ENCODE measurements at regions not wholly inside any gene's neighbourhood (a gene's known extent, or its start where the extent isn't known, plus 50 kb on each side); places are given as distances from the start of the nearest gene placed in this dataset.

- in situ Hi-C loops (cut with MboI; ENCODE audit: low sequenced_read_pairs) = no loop called here
- Histone ChIP-seq H3K4me1 (peaks cover 7% of the 10 kb centered on the region), H3K4me3 (no peak overlapping the region), H3K9me3 (no peaks in the 10 kb centered on the region), H3K27me3 (ENCODE audit: low read depth) (0 out of 2 replicates have a peak, but pooled peaks cover 3% of the 10 kb centered on the region), H3K36me3 (replicated peaks) (no peaks in the 10 kb centered on the region)
- no peak for DNase-seq (ENCODE audit: low spot score in 2 of 2)
Measured at GRCh38 chr9:14529629-14530028, 163.6 kb downstream of the ZDHHC21 start.

- H3K4me3 ChIP-seq = no peak overlapping the region
- H3K27me3 ChIP-seq (ENCODE audit: low read depth) = 0 out of 2 replicates have a peak, but pooled peaks cover 3% of the 10 kb centered on the region
- H3K36me3 ChIP-seq (replicated peaks) = no peaks in the 10 kb centered on the region
- peaks cover 7% of the 10 kb centered on the region for H3K4me1 ChIP-seq
- in situ Hi-C loops (cut with MboI; ENCODE audit: low sequenced_read_pairs) = no loop called here
- no peaks in the 10 kb centered on the region for H3K9me3 ChIP-seq
- DNase-seq (ENCODE audit: low spot score in 2 of 2) = peak in 1 of 2 experiments; percentile 5
Measured at GRCh38 chr9:14529054-14529453, 164.2 kb downstream of the ZDHHC21 start.

GRCh38 chr9:14526504-14526903 is 166.7 kb downstream of the ZDHHC21 start:
- no peak for DNase-seq (ENCODE audit: low spot score in 2 of 2)
- H3K27me3 ChIP-seq (ENCODE audit: low read depth) = 0 out of 2 replicates have a peak, but pooled peaks cover 3% of the 10 kb centered on the region
- in situ Hi-C loops (cut with MboI; ENCODE audit: low sequenced_read_pairs) = no loop called here
- no peaks in the 10 kb centered on the region for H3K9me3 ChIP-seq
- peaks cover 7% of the 10 kb centered on the region for H3K4me1 ChIP-seq
- no peak overlapping the region for H3K4me3 ChIP-seq
- H3K36me3 ChIP-seq (replicated peaks) = no peaks in the 10 kb centered on the region

- Histone ChIP-seq H3K27me3 (ENCODE audit: low read depth) (0 out of 2 replicates have a peak, but pooled peaks cover 3% of the 10 kb centered on the region), H3K36me3 (replicated peaks) (no peaks in the 10 kb centered on the region), H3K4me3 (no peak overlapping the region), H3K4me1 (peaks cover 7% of the 10 kb centered on the region), H3K9me3 (no peaks in the 10 kb centered on the region)
- in situ Hi-C loops (cut with MboI; ENCODE audit: low sequenced_read_pairs) = no loop called here
- DNase-seq (ENCODE audit: low spot score in 2 of 2) = no peak
Measured at GRCh38 chr9:14525856-14526255, 167.4 kb downstream of the ZDHHC21 start.

GRCh38 chr9:14524873-14525515 is 168.2 kb downstream of the ZDHHC21 start:
- peaks cover 7% of the 10 kb centered on the region for H3K4me1 ChIP-seq
- H3K36me3 ChIP-seq (replicated peaks) = no peaks in the 10 kb centered on the region
- in situ Hi-C loops (cut with MboI; ENCODE audit: low sequenced_read_pairs) = no loop called here
- 0 out of 2 replicates have a peak, but pooled peaks cover 3% of the 10 kb centered on the region for H3K27me3 ChIP-seq (ENCODE audit: low read depth)
- H3K9me3 ChIP-seq = no peaks in the 10 kb centered on the region
- no peak overlapping the region for H3K4me3 ChIP-seq
- DNase-seq (ENCODE audit: low spot score in 2 of 2) = no peak

GRCh38 chr9:14523545-14523944 is 169.7 kb downstream of the ZDHHC21 start:
- in situ Hi-C loops (cut with MboI; ENCODE audit: low sequenced_read_pairs) = no loop called here
- H3K27me3 ChIP-seq (ENCODE audit: low read depth) = 0 out of 2 replicates have a peak, but pooled peaks cover 3% of the 10 kb centered on the region
- H3K36me3 ChIP-seq (replicated peaks) = no peaks in the 10 kb centered on the region
- no peaks in the 10 kb centered on the region for H3K4me1 ChIP-seq
- H3K9me3 ChIP-seq = no peaks in the 10 kb centered on the region
- no peak for DNase-seq (ENCODE audit: low spot score in 2 of 2)
- no peak overlapping the region for H3K4me3 ChIP-seq

- Histone ChIP-seq H3K27me3 (ENCODE audit: low read depth) (0 out of 2 replicates have a peak, but pooled peaks cover 3% of the 10 kb centered on the region), H3K36me3 (replicated peaks) (no peaks in the 10 kb centered on the region), H3K4me1 (no peaks in the 10 kb centered on the region), H3K4me3 (no peak overlapping the region), H3K9me3 (no peaks in the 10 kb centered on the region)
- in situ Hi-C loops (cut with MboI; ENCODE audit: low sequenced_read_pairs) = no loop called here
- DNase-seq (ENCODE audit: low spot score in 2 of 2) = no peak
Measured at GRCh38 chr9:14522627-14523379, 170.4 kb downstream of the ZDHHC21 start.

- DNase-seq (ENCODE audit: low spot score in 2 of 2) = no peak
- Histone ChIP-seq H3K4me3 (no peak overlapping the region), H3K27me3 (ENCODE audit: low read depth) (0 out of 2 replicates have a peak, but pooled peaks cover 2% of the 10 kb centered on the region), H3K9me3 (no peaks in the 10 kb centered on the region), H3K36me3 (replicated peaks) (no peaks in the 10 kb centered on the region), H3K4me1 (no peaks in the 10 kb centered on the region)
- in situ Hi-C loops (cut with MboI; ENCODE audit: low sequenced_read_pairs) = no loop called here
Measured at GRCh38 chr9:14520341-14520740, 172.9 kb downstream of the ZDHHC21 start.

GRCh38 chr9:14517154-14517906 is 175.9 kb downstream of the ZDHHC21 start:
- Histone ChIP-seq H3K27me3 (ENCODE audit: low read depth) (0 out of 2 replicates have a peak, but pooled peaks cover 2% of the 10 kb centered on the region), H3K9me3 (no peaks in the 10 kb centered on the region), H3K4me1 (no peaks in the 10 kb centered on the region), H3K36me3 (replicated peaks) (no peaks in the 10 kb centered on the region), H3K4me3 (no peak overlapping the region)
- in situ Hi-C loops (cut with MboI; ENCODE audit: low sequenced_read_pairs) = no loop called here
- DNase-seq (ENCODE audit: low spot score in 2 of 2) = no peak

- no peaks in the 10 kb centered on the region for H3K9me3 ChIP-seq
- no peak for DNase-seq (ENCODE audit: low spot score in 2 of 2)
- 0 out of 2 replicates have a peak, but pooled peaks cover 2% of the 10 kb centered on the region for H3K27me3 ChIP-seq (ENCODE audit: low read depth)
- H3K36me3 ChIP-seq (replicated peaks) = no peaks in the 10 kb centered on the region
- H3K4me1 ChIP-seq = no peaks in the 10 kb centered on the region
- H3K4me3 ChIP-seq = no peak overlapping the region
- in situ Hi-C loops (cut with MboI; ENCODE audit: low sequenced_read_pairs) = no loop called here
Measured at GRCh38 chr9:14516656-14517055, 176.6 kb downstream of the ZDHHC21 start.

- Histone ChIP-seq H3K4me1 (no peaks in the 10 kb centered on the region), H3K4me3 (no peak overlapping the region), H3K27me3 (ENCODE audit: low read depth) (0 out of 2 replicates have a peak, but pooled peaks cover 2% of the 10 kb centered on the region), H3K36me3 (replicated peaks) (no peaks in the 10 kb centered on the region), H3K9me3 (no peaks in the 10 kb centered on the region)
- in situ Hi-C loops (cut with MboI; ENCODE audit: low sequenced_read_pairs) = no loop called here
- DNase-seq (ENCODE audit: low spot score in 2 of 2) = no peak
Measured at GRCh38 chr9:14515571-14516198, 177.5 kb downstream of the ZDHHC21 start.

GRCh38 chr9:14515049-14515448 is 178.2 kb downstream of the ZDHHC21 start:
- no peak overlapping the region for H3K4me3 ChIP-seq
- no peak for DNase-seq (ENCODE audit: low spot score in 2 of 2)
- H3K4me1 ChIP-seq = no peaks in the 10 kb centered on the region
- in situ Hi-C loops (cut with MboI; ENCODE audit: low sequenced_read_pairs) = no loop called here
- H3K9me3 ChIP-seq = no peaks in the 10 kb centered on the region
- 0 out of 2 replicates have a peak, but pooled peaks cover 2% of the 10 kb centered on the region for H3K27me3 ChIP-seq (ENCODE audit: low read depth)
- H3K36me3 ChIP-seq (replicated peaks) = no peaks in the 10 kb centered on the region

- no peak overlapping the region for H3K4me3 ChIP-seq
- no peak for DNase-seq (ENCODE audit: low spot score in 2 of 2)
- H3K27me3 ChIP-seq (ENCODE audit: low read depth) = peaks cover 2% of the 10 kb centered on the region; the same call in 1 of the 2 replicates
- H3K36me3 ChIP-seq (replicated peaks) = no peaks in the 10 kb centered on the region
- in situ Hi-C loops (cut with MboI; ENCODE audit: low sequenced_read_pairs) = no loop called here
- H3K9me3 ChIP-seq = no peaks in the 10 kb centered on the region
- H3K4me1 ChIP-seq = no peaks in the 10 kb centered on the region
Measured at GRCh38 chr9:14512942-14513341, 180.3 kb downstream of the ZDHHC21 start.

All from HAP-1 (cell line).